H1 (cell line): ENCODE measurements at regions not wholly inside any gene's neighbourhood (a gene's known extent, or its start where the extent isn't known, plus 50 kb on each side); places are given as distances from the start of the nearest gene placed in this dataset.

Experiments
- CTCF ChIA-PET: fragments of 300-600 bp; sonication (Branson Sonifier 250); formaldehyde crosslinking; loops from one replicate; lab custom pipeline; 2021; ENCODE audit not compliant: partially characterized antibody; lab: Charles Lee
- POLR2A ChIA-PET: fragments of 300-600 bp; sonication (Branson Sonifier 250); formaldehyde crosslinking; loops from one replicate; lab custom pipeline; 2021; ENCODE audit warnings: inconsistent platforms; ENCODE audit not compliant: partially characterized antibody; lab: Charles Lee
- DNase-seq, 2 experiments: peaks; one replicate each; pipeline versions ENCODE4 v3.0.0 to v3.0.0-alpha.2; 2010 to 2022; ENCODE audit warnings: low spot score in 2 of 2, low read depth in 1 of 2, mixed read lengths in 1 of 2
- FAIRE-seq: peaks from 2 replicates; lab custom pipeline; 2011; peaks lifted over from hg19 to GRCh38; lab: Jason Lieb, UNC
- H2AFZ ChIP-seq: 2 replicates; pipeline ENCODE4 v1.8.1; 2012; ENCODE audit warnings: low read length, inconsistent platforms
- H2AK5ac ChIP-seq: 2 replicates; pipeline ENCODE4 v1.6.1; 2013; ENCODE audit warnings: low read depth, low read length
- H2BK120ac ChIP-seq: replicated peaks from 2 replicates; pipeline ENCODE3; 2013; ENCODE audit warnings: low read depth, low read length, inconsistent platforms
- H2BK12ac ChIP-seq: 2 replicates; pipeline ENCODE4 v1.6.1; 2013; ENCODE audit warnings: low read depth, low read length
- H2BK15ac ChIP-seq: 2 replicates; pipeline ENCODE4 v1.6.1; 2013; ENCODE audit warnings: low read length
- H2BK20ac ChIP-seq: 2 replicates; pipeline ENCODE4 v1.6.1; 2013; ENCODE audit warnings: low read length
- H2BK5ac ChIP-seq: 2 replicates; pipeline ENCODE4 v1.6.1; 2013; ENCODE audit warnings: low read depth, low read length
- H3K14ac ChIP-seq: 2 replicates; pipeline ENCODE4 v1.6.1; 2013; ENCODE audit warnings: inconsistent platforms; ENCODE audit not compliant: insufficient read length
- H3K18ac ChIP-seq: 2 replicates; pipeline ENCODE4 v1.6.1; 2013; ENCODE audit warnings: low read length; ENCODE audit errors: extremely low read depth
- H3K23ac ChIP-seq: 2 replicates; pipeline ENCODE4 v1.6.1; 2013; ENCODE audit warnings: inconsistent platforms; ENCODE audit not compliant: insufficient read length
- H3K23me2 ChIP-seq: 2 replicates; pipeline ENCODE4 v1.6.1; 2013; ENCODE audit warnings: low read depth, low read length
- H3K27ac ChIP-seq: 2 replicates; pipeline ENCODE4 v1.6.1; 2011; ENCODE audit warnings: low read depth, low read length, inconsistent platforms
- H3K27me3 ChIP-seq, 4 experiments: replicated peaks in 1 of 4; 1 replicate in 1 of 4; 2 replicates in 3 of 4; pipeline versions ENCODE4 v1.6.1 to v1.8.1; 2011 to 2013; ENCODE audit warnings: low read length in 3 of 4, mild to moderate bottlenecking in 3 of 4, inconsistent platforms in 2 of 4, mixed read lengths in 2 of 4, moderate library complexity in 1 of 4; ENCODE audit not compliant: control insufficient read depth in 3 of 4, insufficient read depth in 3 of 4; ENCODE audit errors: extremely low read depth in 1 of 4
- H3K36me3 ChIP-seq, 4 experiments: 2 replicates each; pipeline versions ENCODE4 v1.6.1 to v1.8.1; 2011 to 2013; ENCODE audit warnings: mild to moderate bottlenecking in 4 of 4, low read length in 3 of 4, moderate library complexity in 2 of 4, control low read depth in 1 of 4, inconsistent platforms in 1 of 4; ENCODE audit not compliant: insufficient read depth in 4 of 4, control insufficient read depth in 2 of 4
- H3K4ac ChIP-seq: replicated peaks from 2 replicates; pipeline ENCODE3; 2013; ENCODE audit warnings: low read length, low read depth, mixed read lengths, inconsistent platforms; ENCODE audit not compliant: insufficient read length
- H3K4me1 ChIP-seq, 4 experiments: replicated peaks in 1 of 4; 1 replicate in 1 of 4; 2 replicates in 3 of 4; pipeline versions ENCODE4 v1.6.1 to v1.8.1; 2011 to 2013; ENCODE audit warnings: low read length in 3 of 4, inconsistent platforms in 2 of 4, mixed read lengths in 1 of 4; ENCODE audit not compliant: insufficient read depth in 4 of 4, control insufficient read depth in 3 of 4
- H3K4me2 ChIP-seq, 2 experiments: 2 replicates each; pipeline versions ENCODE4 v1.6.1 to v1.8.1; 2011 to 2013; ENCODE audit warnings: low read depth in 2 of 2, low read length in 2 of 2, control low read depth in 1 of 2, inconsistent platforms in 1 of 2, mild to moderate bottlenecking in 1 of 2; ENCODE audit not compliant: insufficient read depth in 1 of 2
- H3K4me3 ChIP-seq, 4 experiments: fragments of 200-600, 300-600 bp in 1 of 4; sonication (generic), shearing (Covaris generic), sonication (Bioruptor Twin) in 1 of 4; 2 replicates each; pipeline versions ENCODE4 v1.5.1 to v1.8.1; 2011 to 2016; ENCODE audit warnings: low read length in 4 of 4, low read depth in 3 of 4, control low read depth in 2 of 4, inconsistent platforms in 2 of 4, mild to moderate bottlenecking in 2 of 4, mixed read lengths in 1 of 4, moderate library complexity in 1 of 4; ENCODE audit not compliant: insufficient read depth in 2 of 4; ENCODE audit errors: extremely low read depth in 1 of 4
- H3K56ac ChIP-seq: replicated peaks from 2 replicates; pipeline ENCODE3; 2013; ENCODE audit warnings: low read depth, mild to moderate bottlenecking, mixed read lengths, low read length, inconsistent platforms; ENCODE audit not compliant: insufficient read length
- H3K79me1 ChIP-seq: 2 replicates; pipeline ENCODE4 v1.6.1; 2013; ENCODE audit warnings: low read depth, low read length, control low read depth
- H3K79me2 ChIP-seq, 2 experiments: 2 replicates each; pipeline versions ENCODE4 v1.6.1 to v1.8.1; 2012 to 2013; ENCODE audit warnings: low read length in 2 of 2, mild to moderate bottlenecking in 2 of 2, inconsistent platforms in 1 of 2; ENCODE audit not compliant: insufficient read depth in 2 of 2, control insufficient read depth in 1 of 2
- H3K9ac ChIP-seq, 4 experiments: replicated peaks in 1 of 4; 1 replicate in 1 of 4; 2 replicates in 3 of 4; pipeline versions ENCODE4 v1.6.1 to v1.8.1; 2011 to 2013; ENCODE audit warnings: low read depth in 3 of 4, low read length in 3 of 4, control low read depth in 2 of 4, mild to moderate bottlenecking in 2 of 4, moderate library complexity in 2 of 4, inconsistent platforms in 1 of 4; ENCODE audit errors: extremely low read depth in 1 of 4
- H3K9me3 ChIP-seq, 2 experiments: 2 replicates each; pipeline versions ENCODE4 v1.6.1 to v1.8.1; 2012 to 2013; ENCODE audit warnings: mild to moderate bottlenecking in 2 of 2, moderate library complexity in 2 of 2, control low read depth in 1 of 2, inconsistent platforms in 1 of 2, low read depth in 1 of 2, low read length in 1 of 2, mixed read lengths in 1 of 2; ENCODE audit not compliant: insufficient read depth in 2 of 2
- H4K20me1 ChIP-seq, 2 experiments: replicated peaks in 1 of 2; 2 replicates each; pipeline versions ENCODE3 to v1.8.1; 2011 to 2013; ENCODE audit warnings: inconsistent platforms in 2 of 2, low read length in 2 of 2, mild to moderate bottlenecking in 1 of 2; ENCODE audit not compliant: insufficient read depth in 2 of 2, control insufficient read depth in 1 of 2
- H4K5ac ChIP-seq: 2 replicates; pipeline ENCODE4 v1.6.1; 2013; ENCODE audit warnings: low read length, low read depth, mixed read lengths, inconsistent platforms; ENCODE audit not compliant: insufficient read length
- H4K8ac ChIP-seq: 2 replicates; pipeline ENCODE4 v1.8.0; 2013; ENCODE audit warnings: mild to moderate bottlenecking, moderate library complexity, low read length, inconsistent platforms; ENCODE audit not compliant: insufficient read depth; ENCODE audit errors: extremely low read depth
- H4K91ac ChIP-seq: replicated peaks from 2 replicates; pipeline ENCODE3; 2013; ENCODE audit warnings: low read length, mixed read lengths, inconsistent platforms; ENCODE audit not compliant: insufficient read length
- CBX8 ChIP-seq: fragments of 300-800, 300-1000 bp; sonication (generic); IDR thresholded peaks from 2 replicates; pipeline ENCODE4 v1.7.1; 2016; ENCODE audit warnings: low read depth, low read length, borderline replicate concordance
- CEBPB ChIP-seq: IDR thresholded peaks from 2 replicates; pipeline ENCODE4 v1.6.1; 2012; ENCODE audit warnings: low read depth, low read length
- HDAC2 ChIP-seq, 2 experiments: fragments of 300-600 bp in 1 of 2; sonication (generic) in 1 of 2; IDR thresholded peaks; 2 replicates each; pipeline ENCODE4 v1.6.1; 2011 to 2012; ENCODE audit warnings: low read depth in 2 of 2, low read length in 2 of 2, mild to moderate bottlenecking in 2 of 2, moderate library complexity in 2 of 2, borderline replicate concordance in 1 of 2, inconsistent platforms in 1 of 2
- POLR2A ChIP-seq, 2 experiments: IDR thresholded peaks; 1 replicate in 1 of 2; 2 replicates in 1 of 2; pipeline ENCODE4 v1.6.1; 2011; ENCODE audit warnings: low read depth in 2 of 2, low read length in 2 of 2, mild to moderate bottlenecking in 2 of 2; ENCODE audit errors: control extremely low read depth in 1 of 2
- RXRA ChIP-seq: IDR thresholded peaks from 2 replicates; pipeline ENCODE4 v1.6.1; 2011; ENCODE audit warnings: low read depth, mild to moderate bottlenecking, low read length, moderate library complexity; ENCODE audit not compliant: insufficient read depth
- SIRT6 ChIP-seq: IDR thresholded peaks from one replicate; pipeline ENCODE4 v1.7.1; 2012; ENCODE audit warnings: low read length, inconsistent platforms
- TAF7 ChIP-seq: optimal IDR thresholded peaks from 2 replicates; pipeline ENCODE3; 2011; ENCODE audit warnings: low read depth, mild to moderate bottlenecking, inconsistent platforms, low read length, moderate library complexity, borderline replicate concordance
- ZNF274 ChIP-seq: IDR thresholded peaks from 2 replicates; pipeline ENCODE4 v1.7.0; 2012; ENCODE audit warnings: low read length, borderline replicate concordance; ENCODE audit errors: extremely low read depth
- WGBS, 2 experiments: shearing (Covaris generic) in 1 of 2; methylation state at CpG; one replicate each; pipeline versions ENCODE4 v1.1.6 to v1.1.7; 2013 to 2015; ENCODE audit warnings: low lambda C conversion rate in 2 of 2, mixed read lengths in 2 of 2, inconsistent platforms in 1 of 2, low coverage in 1 of 2, missing lambda C conversion rate in 1 of 2; ENCODE audit not compliant: insufficient replicate concordance in 2 of 2, insufficient coverage in 1 of 2, insufficient read length in 1 of 2; ENCODE audit errors: extremely low coverage in 1 of 2, missing lambda C conversion rate in 1 of 2; 5-methylcytosine and 5-hydroxymethylcytosine counted together
- TF ChIP-seq, protein P1 (sequence below): IDR thresholded peaks from 2 replicates; pipeline ENCODE4 v1.6.1; 2012; ENCODE audit warnings: low read length, inconsistent platforms

DNA sequence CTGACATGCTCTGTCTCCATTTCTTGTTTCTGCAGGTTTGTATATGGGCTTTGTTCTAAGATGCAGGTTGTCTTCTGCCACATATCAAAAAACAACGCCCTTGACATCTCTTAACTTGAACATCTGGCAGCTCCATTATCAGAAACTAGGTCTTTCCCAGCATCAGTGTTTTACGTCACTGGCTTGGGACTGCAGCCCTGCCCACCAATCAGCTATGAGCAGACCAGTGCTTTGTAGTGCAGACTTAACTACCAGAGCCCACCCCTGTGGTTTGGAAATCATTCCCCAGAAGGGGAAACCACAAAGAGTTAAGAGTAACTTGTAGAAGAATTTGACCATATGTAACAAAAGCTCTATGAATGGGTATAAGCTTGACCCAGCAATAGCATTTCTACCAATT lies 132.4 kb downstream of the SEPTIN14 start:
- H3K9ac ChIP-seq, result no peak overlapping the region
- no peak for DNase-seq
- peaks cover 0 to 2% (median under 1%) of the 10 kb centered on the region in 4 experiments; a peak in 1 of 7 replicates for H3K4me1 ChIP-seq
- H2AFZ ChIP-seq, result no peak overlapping the region
- no peak overlapping the region for H3K4me2 ChIP-seq
- H3K9me3 ChIP-seq, result no peaks in the 10 kb centered on the region
- no peaks in the 10 kb centered on the region for H3K23me2 ChIP-seq
- no peak overlapping the region for H4K8ac ChIP-seq
- H4K5ac ChIP-seq, result no peak overlapping the region
- no peak overlapping the region for H3K4ac ChIP-seq
- H3K23ac ChIP-seq, result no peak overlapping the region
- H3K79me1 ChIP-seq, result no peaks in the 10 kb centered on the region
- H3K14ac ChIP-seq, result no peak overlapping the region
- H2BK5ac ChIP-seq, result no peak overlapping the region
- no peak overlapping the region for H4K91ac ChIP-seq
- POLR2A ChIA-PET, result no interaction called here
- H3K56ac ChIP-seq, result no peak overlapping the region
- no peaks in the 10 kb centered on the region for H3K27me3 ChIP-seq
- H4K20me1 ChIP-seq, result no peaks in the 10 kb centered on the region
- FAIRE-seq, result no peak
- H3K79me2 ChIP-seq, result no peaks in the 10 kb centered on the region
- no peak overlapping the region for H2BK12ac ChIP-seq
- no peak overlapping the region for H3K27ac ChIP-seq
- WGBS, 2 experiments, result 83% methylated on average over 2 of the region's 2 CpGs; no CpG with 5 or more reads in 1 of the 2 experiments
- H3K4me3 ChIP-seq, result no peak overlapping the region
- no peak overlapping the region for H2BK20ac ChIP-seq
- H2AK5ac ChIP-seq, result no peak overlapping the region
- no peaks in the 10 kb centered on the region for H3K36me3 ChIP-seq
- H2BK120ac ChIP-seq, result no peak overlapping the region
- CTCF ChIA-PET, result interaction anchor here (0.6 kb wide), 1 partner anchor 89 kb away, joined by 3 read pairs; no protein-coding TSS in a partner anchor
- H3K18ac ChIP-seq, result no peak overlapping the region
- no peak overlapping the region for H2BK15ac ChIP-seq
- TF ChIP-seq TAF7 (no peak), SIRT6 (no peak), ZNF274 (no peak), CEBPB (no peak), HDAC2 (IDR thresholded peaks at IDR 0.05; ENCODE audit: borderline replicate concordance in 1 of 2, low read depth in 2 of 2, low read length in 2 of 2) (no peak), CBX8 (no peak), RXRA (no peak), POLR2A (IDR thresholded peaks at IDR 0.05; ENCODE audit: control extremely low read depth in 1 of 2, low read depth in 2 of 2, low read length in 2 of 2) (no peak)
- TF ChIP-seq, protein P1, sequence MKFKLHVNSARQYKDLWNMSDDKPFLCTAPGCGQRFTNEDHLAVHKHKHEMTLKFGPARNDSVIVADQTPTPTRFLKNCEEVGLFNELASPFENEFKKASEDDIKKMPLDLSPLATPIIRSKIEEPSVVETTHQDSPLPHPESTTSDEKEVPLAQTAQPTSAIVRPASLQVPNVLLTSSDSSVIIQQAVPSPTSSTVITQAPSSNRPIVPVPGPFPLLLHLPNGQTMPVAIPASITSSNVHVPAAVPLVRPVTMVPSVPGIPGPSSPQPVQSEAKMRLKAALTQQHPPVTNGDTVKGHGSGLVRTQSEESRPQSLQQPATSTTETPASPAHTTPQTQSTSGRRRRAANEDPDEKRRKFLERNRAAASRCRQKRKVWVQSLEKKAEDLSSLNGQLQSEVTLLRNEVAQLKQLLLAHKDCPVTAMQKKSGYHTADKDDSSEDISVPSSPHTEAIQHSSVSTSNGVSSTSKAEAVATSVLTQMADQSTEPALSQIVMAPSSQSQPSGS, result no peak
